C4-2B (cell line): ENCODE measurements at regions not wholly inside any gene's neighbourhood (a gene's known extent, or its start where the extent isn't known, plus 50 kb on each side); places are given as distances from the start of the nearest gene placed in this dataset.

Source experiments
- CTCF ChIP-seq: fragments of 450-650 bp; conservative IDR thresholded peaks from 2 replicates; pipeline ENCODE4 v1.5.1; 2017; ENCODE audit warnings: mild to moderate bottlenecking
- ZFX ChIP-seq: fragments of 450-650 bp; IDR thresholded peaks from 2 replicates; pipeline ENCODE4 v1.6.1; 2017

- TF ChIP-seq CTCF (no peak), ZFX (no peak)
These were observed 110.0 kb upstream of the MTHFD1L start for GRCh38 chr6:150755524-150755923.
